SK-N-SH (cell line): ENCODE measurements at regions not wholly inside any gene's neighbourhood (a gene's known extent, or its start where the extent isn't known, plus 50 kb on each side); places are given as distances from the start of the nearest gene placed in this dataset.

Experiments
- CTCF ChIA-PET: fragments of 300-600, 350-600 bp; formaldehyde crosslinking; extraction: SDS; loops from one replicate; lab custom pipeline; 2021; lab: Yijun Ruan, JAX
- POLR2A ChIA-PET: fragments of 350-600 bp; sonication (Branson Sonifier 250); formaldehyde crosslinking; extraction: SDS; loops from one replicate; lab custom pipeline; 2020; ENCODE audit warnings: antibody characterized with exemption, inconsistent platforms; lab: Yijun Ruan, JAX
- DNase-seq: peaks from one replicate; pipeline ENCODE4 v3.0.0; 2012
- H2AFZ ChIP-seq: fragments of 200-600 bp; sonication (generic); 2 replicates; pipeline ENCODE4 v1.8.1; 2016; ENCODE audit warnings: antibody characterized with exemption, mild to moderate bottlenecking, low read depth
- H3F3A ChIP-seq: fragments of 200-600 bp; sonication (generic); replicated peaks from 2 replicates; pipeline ENCODE3; 2016; ENCODE audit warnings: antibody characterized with exemption, mild to moderate bottlenecking; ENCODE audit not compliant: insufficient read depth
- H3K27ac ChIP-seq, 2 experiments: fragments of 200-500 bp in 1 of 2; fragments of 200-600 bp in 1 of 2; sonication (Bioruptor generic) in 1 of 2; sonication (generic), shearing (Covaris generic) in 1 of 2; 2 replicates each; pipeline versions ENCODE4 v1.5.1 to v1.6.1; 2014 to 2016; ENCODE audit warnings: low read depth in 2 of 2, inconsistent platforms in 1 of 2, low read length in 1 of 2, mild to moderate bottlenecking in 1 of 2, mixed read lengths in 1 of 2
- H3K27me3 ChIP-seq: fragments of 200-600 bp; sonication (generic), shearing (Covaris generic); 2 replicates; pipeline ENCODE4 v1.6.1; 2016; ENCODE audit warnings: mixed run types; ENCODE audit not compliant: insufficient read depth
- H3K36me3 ChIP-seq, 2 experiments: fragments of 200-500 bp in 1 of 2; fragments of 200-600 bp in 1 of 2; sonication (Bioruptor generic) in 1 of 2; sonication (generic) in 1 of 2; replicated peaks in 1 of 2; 2 replicates each; pipeline versions ENCODE3 to v1.5.1; 2014 to 2016; ENCODE audit warnings: low read length in 1 of 2, mild to moderate bottlenecking in 1 of 2; ENCODE audit not compliant: insufficient read depth in 2 of 2, control insufficient read depth in 1 of 2
- H3K4me1 ChIP-seq, 2 experiments: fragments of 200-500 bp in 1 of 2; fragments of 200-600 bp in 1 of 2; sonication (Bioruptor generic) in 1 of 2; sonication (generic), shearing (Covaris generic) in 1 of 2; 2 replicates each; pipeline versions ENCODE4 v1.5.1 to v1.6.1; 2014 to 2016; ENCODE audit warnings: low read depth in 1 of 2, low read length in 1 of 2, mixed run types in 1 of 2; ENCODE audit not compliant: insufficient read depth in 2 of 2, control insufficient read depth in 1 of 2
- H3K4me2 ChIP-seq: fragments of 200-600 bp; sonication (generic), shearing (Covaris generic); 2 replicates; pipeline ENCODE4 v1.6.1; 2017; ENCODE audit warnings: mixed run types
- H3K4me3 ChIP-seq, 2 experiments: fragments of 200-500 bp in 1 of 2; fragments of 200-600 bp in 1 of 2; sonication (Bioruptor generic) in 1 of 2; sonication (generic), shearing (Covaris generic) in 1 of 2; 2 replicates each; pipeline versions ENCODE4 v1.5.1 to v1.8.1; 2014 to 2016; ENCODE audit warnings: low read depth in 2 of 2, inconsistent platforms in 1 of 2, low read length in 1 of 2, mild to moderate bottlenecking in 1 of 2, mixed read lengths in 1 of 2, moderate library complexity in 1 of 2
- H3K79me2 ChIP-seq: fragments of 200-600 bp; sonication (generic); 2 replicates; pipeline ENCODE4 v1.8.1; 2017; ENCODE audit warnings: mild to moderate bottlenecking; ENCODE audit not compliant: insufficient read depth
- H3K9ac ChIP-seq: fragments of 200-600 bp; sonication (generic); 2 replicates; pipeline ENCODE4 v1.6.1; 2017; ENCODE audit warnings: mixed run types
- H3K9me2 ChIP-seq: fragments of 200-600 bp; sonication (generic); 2 replicates; pipeline ENCODE4 v1.6.1; 2017; ENCODE audit warnings: mixed run types
- H3K9me3 ChIP-seq: fragments of 200-600 bp; sonication (generic); 2 replicates; pipeline ENCODE4 v1.6.1; 2017; ENCODE audit warnings: mixed run types, mild to moderate bottlenecking, moderate library complexity
- H4K20me1 ChIP-seq: fragments of 200-600 bp; sonication (generic); 2 replicates; pipeline ENCODE4 v1.6.1; 2017; ENCODE audit warnings: mild to moderate bottlenecking, mixed run types; ENCODE audit not compliant: insufficient read depth
- ELF1 ChIP-seq: IDR thresholded peaks from 2 replicates; pipeline ENCODE4 v1.4.0; 2012
- EP300 ChIP-seq, 2 experiments: IDR thresholded peaks; 2 replicates each; pipeline versions ENCODE4 v1.4.0 to v1.6.1; 2012; ENCODE audit warnings: borderline replicate concordance in 1 of 2, low read depth in 1 of 2, low read length in 1 of 2
- EZH2phosphoT487 ChIP-seq: fragments of 200-600 bp; sonication (generic); IDR thresholded peaks from 2 replicates; pipeline ENCODE4 v1.6.1; 2017; ENCODE audit warnings: low read depth, mixed run types, mild to moderate bottlenecking, antibody characterized with exemption, moderate library complexity, borderline replicate concordance
- FOXJ3 ChIP-seq: sonication (generic); formaldehyde crosslinking; IDR thresholded peaks from 2 replicates; pipeline ENCODE4 v1.5.1; 2020; ENCODE audit warnings: mild to moderate bottlenecking, missing genetic modification reagents
- FOXM1 ChIP-seq: IDR thresholded peaks from 2 replicates; pipeline ENCODE4 v1.4.0; 2012; ENCODE audit warnings: low read depth, mild to moderate bottlenecking
- GABPA ChIP-seq: IDR thresholded peaks from 2 replicates; pipeline ENCODE4 v1.4.0; 2012; ENCODE audit warnings: low read depth, mild to moderate bottlenecking
- NRF1 ChIP-seq: IDR thresholded peaks from 2 replicates; pipeline ENCODE4 v1.6.1; 2012; ENCODE audit warnings: low read depth, mild to moderate bottlenecking, low read length
- RAD21 ChIP-seq: IDR thresholded peaks from 2 replicates; pipeline ENCODE4 v1.6.1; 2012; ENCODE audit warnings: mild to moderate bottlenecking, low read length
- RFX5 ChIP-seq: IDR thresholded peaks from 2 replicates; pipeline ENCODE4 v1.6.1; 2012; ENCODE audit warnings: mild to moderate bottlenecking, improper control_type of control experiment, low read length
- RXRA ChIP-seq: IDR thresholded peaks from 2 replicates; pipeline ENCODE4 v1.4.0; 2012; ENCODE audit warnings: low read depth, mild to moderate bottlenecking, borderline replicate concordance
- SIN3A ChIP-seq: IDR thresholded peaks from 2 replicates; pipeline ENCODE4 v1.6.1; 2012; ENCODE audit warnings: low read depth, mild to moderate bottlenecking, low read length, moderate library complexity, borderline replicate concordance
- SMC3 ChIP-seq: IDR thresholded peaks from 2 replicates; pipeline ENCODE4 v1.6.1; 2012; ENCODE audit warnings: low read depth, low read length, improper control_type of control experiment
- TEAD4 ChIP-seq: IDR thresholded peaks from 2 replicates; pipeline ENCODE4 v1.4.0; 2012; ENCODE audit warnings: mild to moderate bottlenecking, borderline replicate concordance; ENCODE audit not compliant: insufficient read depth
- WGBS: methylation state at CpG from one replicate; pipeline ENCODE4 v1.1.6; 2017; ENCODE audit warnings: low lambda C conversion rate; 5-methylcytosine and 5-hydroxymethylcytosine counted together
- TF ChIP-seq, protein P1 (sequence below): fragments of 200-600 bp; sonication (generic); IDR thresholded peaks from 2 replicates; pipeline ENCODE4 v1.6.1; 2017; ENCODE audit warnings: antibody characterized with exemption, mild to moderate bottlenecking, moderate library complexity
- TF ChIP-seq, protein P2 (sequence below): IDR thresholded peaks from 2 replicates; pipeline ENCODE4 v1.6.1; 2012; ENCODE audit warnings: mild to moderate bottlenecking, low read depth, low read length, moderate library complexity

- TF ChIP-seq, protein P1, sequence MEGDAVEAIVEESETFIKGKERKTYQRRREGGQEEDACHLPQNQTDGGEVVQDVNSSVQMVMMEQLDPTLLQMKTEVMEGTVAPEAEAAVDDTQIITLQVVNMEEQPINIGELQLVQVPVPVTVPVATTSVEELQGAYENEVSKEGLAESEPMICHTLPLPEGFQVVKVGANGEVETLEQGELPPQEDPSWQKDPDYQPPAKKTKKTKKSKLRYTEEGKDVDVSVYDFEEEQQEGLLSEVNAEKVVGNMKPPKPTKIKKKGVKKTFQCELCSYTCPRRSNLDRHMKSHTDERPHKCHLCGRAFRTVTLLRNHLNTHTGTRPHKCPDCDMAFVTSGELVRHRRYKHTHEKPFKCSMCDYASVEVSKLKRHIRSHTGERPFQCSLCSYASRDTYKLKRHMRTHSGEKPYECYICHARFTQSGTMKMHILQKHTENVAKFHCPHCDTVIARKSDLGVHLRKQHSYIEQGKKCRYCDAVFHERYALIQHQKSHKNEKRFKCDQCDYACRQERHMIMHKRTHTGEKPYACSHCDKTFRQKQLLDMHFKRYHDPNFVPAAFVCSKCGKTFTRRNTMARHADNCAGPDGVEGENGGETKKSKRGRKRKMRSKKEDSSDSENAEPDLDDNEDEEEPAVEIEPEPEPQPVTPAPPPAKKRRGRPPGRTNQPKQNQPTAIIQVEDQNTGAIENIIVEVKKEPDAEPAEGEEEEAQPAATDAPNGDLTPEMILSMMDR: no peak
- no peak for TF ChIP-seq SIN3A
- TF ChIP-seq FOXM1: no peak
- no peak for TF ChIP-seq SMC3
- TF ChIP-seq, protein P2, sequence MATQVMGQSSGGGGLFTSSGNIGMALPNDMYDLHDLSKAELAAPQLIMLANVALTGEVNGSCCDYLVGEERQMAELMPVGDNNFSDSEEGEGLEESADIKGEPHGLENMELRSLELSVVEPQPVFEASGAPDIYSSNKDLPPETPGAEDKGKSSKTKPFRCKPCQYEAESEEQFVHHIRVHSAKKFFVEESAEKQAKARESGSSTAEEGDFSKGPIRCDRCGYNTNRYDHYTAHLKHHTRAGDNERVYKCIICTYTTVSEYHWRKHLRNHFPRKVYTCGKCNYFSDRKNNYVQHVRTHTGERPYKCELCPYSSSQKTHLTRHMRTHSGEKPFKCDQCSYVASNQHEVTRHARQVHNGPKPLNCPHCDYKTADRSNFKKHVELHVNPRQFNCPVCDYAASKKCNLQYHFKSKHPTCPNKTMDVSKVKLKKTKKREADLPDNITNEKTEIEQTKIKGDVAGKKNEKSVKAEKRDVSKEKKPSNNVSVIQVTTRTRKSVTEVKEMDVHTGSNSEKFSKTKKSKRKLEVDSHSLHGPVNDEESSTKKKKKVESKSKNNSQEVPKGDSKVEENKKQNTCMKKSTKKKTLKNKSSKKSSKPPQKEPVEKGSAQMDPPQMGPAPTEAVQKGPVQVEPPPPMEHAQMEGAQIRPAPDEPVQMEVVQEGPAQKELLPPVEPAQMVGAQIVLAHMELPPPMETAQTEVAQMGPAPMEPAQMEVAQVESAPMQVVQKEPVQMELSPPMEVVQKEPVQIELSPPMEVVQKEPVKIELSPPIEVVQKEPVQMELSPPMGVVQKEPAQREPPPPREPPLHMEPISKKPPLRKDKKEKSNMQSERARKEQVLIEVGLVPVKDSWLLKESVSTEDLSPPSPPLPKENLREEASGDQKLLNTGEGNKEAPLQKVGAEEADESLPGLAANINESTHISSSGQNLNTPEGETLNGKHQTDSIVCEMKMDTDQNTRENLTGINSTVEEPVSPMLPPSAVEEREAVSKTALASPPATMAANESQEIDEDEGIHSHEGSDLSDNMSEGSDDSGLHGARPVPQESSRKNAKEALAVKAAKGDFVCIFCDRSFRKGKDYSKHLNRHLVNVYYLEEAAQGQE: no peak
- TF ChIP-seq NRF1: no peak
- TF ChIP-seq ELF1: no peak
- no peak for TF ChIP-seq RXRA
- no peak for TF ChIP-seq EZH2phosphoT487
- TF ChIP-seq GABPA: no peak
- TF ChIP-seq TEAD4: no peak
- peak in 1 of 2 experiments; percentile 53; a peak in 1 of 4 replicates for TF ChIP-seq EP300 (IDR thresholded peaks at IDR 0.05; ENCODE audit: borderline replicate concordance in 1 of 2, low read depth in 1 of 2, low read length in 1 of 2)
- TF ChIP-seq RAD21: no peak
- TF ChIP-seq FOXJ3: 0 out of 2 replicates have a peak, but pooled peaks have one; percentile 36
These were observed 105.7 kb upstream of the CASZ1 start (continued) for GRCh38 chr1:10901891-10902805.

GRCh38 chr1:10903421-10903820, 107.0 kb upstream of the CASZ1 start:
- WGBS: 67% methylated on average over 2 of the region's 3 CpGs
- ChIA-PET CTCF (interaction anchor here (1.1 to 1.9 kb wide), 5 partner anchors 34 to 58 kb away, joined by 3 to 6 read pairs (median 4); no protein-coding TSS in a partner anchor), POLR2A (no interaction called here)

More at GRCh38 chr1:10903421-10903820, 107.0 kb upstream of the CASZ1 start:
- Histone ChIP-seq H2AFZ (no peak overlapping the region), H3K4me3 (no peak overlapping the region), H4K20me1 (no peaks in the 10 kb centered on the region), H3K9me3 (no peaks in the 10 kb centered on the region), H3K79me2 (no peaks in the 10 kb centered on the region), H3K36me3 (no peaks in the 10 kb centered on the region), H3K9me2 (no peaks in the 10 kb centered on the region), H3K9ac (no peak overlapping the region), H3K27ac (peak overlapping the region in 1 of 2 experiments; percentile 89; a peak in 2 of 4 replicates)
- no peak for DNase-seq
- TF ChIP-seq TEAD4: no peak
- TF ChIP-seq, protein P2: no peak
- no peak for TF ChIP-seq SMC3
- no peak for TF ChIP-seq RFX5
- TF ChIP-seq, all 33 proteins: peak for 0
- Histone ChIP-seq H3K27me3 (no peaks in the 10 kb centered on the region), H3F3A (no peaks in the 10 kb centered on the region), H3K4me2 (no peak overlapping the region), H3K4me1 (peaks cover 0 to 65% of the 10 kb centered on the region in 2 experiments; a peak in 1 of 4 replicates)
